Liver (tissue), 8 donors: ENCODE measurements at regions not wholly inside any gene's neighbourhood (a gene's known extent, or its start where the extent isn't known, plus 50 kb on each side); places are given as distances from the start of the nearest gene placed in this dataset.

ENCODE experiments used
- DNase-seq: peaks from one replicate; pipeline ENCODE4 v3.0.0-alpha.2; 2017; ENCODE audit warnings: low spot score
- H3K27ac ChIP-seq, 2 donors: one replicate each; pipeline ENCODE4 v1.7.0; 2013; ENCODE audit warnings: inconsistent platforms in 2 of 2, low read length in 2 of 2, control low read depth in 1 of 2, low read depth in 1 of 2, mild to moderate bottlenecking in 1 of 2
- H3K27me3 ChIP-seq, 4 donors: one replicate each; pipeline versions ENCODE4 v1.6.1 to v1.7.0; 2013; ENCODE audit warnings: low read length in 3 of 4, inconsistent platforms in 1 of 4, mild to moderate bottlenecking in 1 of 4, moderate library complexity in 1 of 4; ENCODE audit not compliant: control insufficient read depth in 4 of 4, insufficient read depth in 4 of 4
- H3K36me3 ChIP-seq, 4 donors: one replicate each; pipeline versions ENCODE4 v1.6.1 to v1.7.0; 2013; ENCODE audit warnings: low read length in 3 of 4, mild to moderate bottlenecking in 3 of 4, low read depth in 1 of 4, moderate library complexity in 1 of 4; ENCODE audit not compliant: control insufficient read depth in 4 of 4, insufficient read depth in 3 of 4
- H3K4me1 ChIP-seq, 4 donors: one replicate each; pipeline versions ENCODE4 v1.6.1 to v1.7.0; 2013; ENCODE audit warnings: low read length in 3 of 4, mild to moderate bottlenecking in 3 of 4, moderate library complexity in 1 of 4; ENCODE audit not compliant: control insufficient read depth in 4 of 4, insufficient read depth in 4 of 4
- H3K4me3 ChIP-seq, 3 donors: one replicate each; pipeline versions ENCODE4 v1.6.1 to v1.7.0; 2013; ENCODE audit warnings: low read length in 3 of 3, control low read depth in 1 of 3, low read depth in 1 of 3, mild to moderate bottlenecking in 1 of 3
- H3K9ac ChIP-seq, 2 donors: one replicate each; pipeline ENCODE4 v1.7.0; 2013; ENCODE audit warnings: low read length in 2 of 2, mild to moderate bottlenecking in 2 of 2, moderate library complexity in 2 of 2, control low read depth in 1 of 2, low read depth in 1 of 2
- H3K9me3 ChIP-seq, 4 donors: one replicate each; pipeline versions ENCODE4 v1.6.1 to v1.7.0; 2013; ENCODE audit warnings: low read length in 3 of 4; ENCODE audit not compliant: control insufficient read depth in 4 of 4
- EGR1 ChIP-seq, 2 donors: IDR thresholded peaks; 2 replicates each; pipeline ENCODE4 v1.6.1; 2016 to 2018; ENCODE audit warnings: antibody characterized with exemption in 2 of 2, low read depth in 2 of 2
- FOXA1 ChIP-seq: IDR thresholded peaks from 2 replicates; pipeline ENCODE4 v1.6.1; 2016; ENCODE audit warnings: antibody characterized with exemption
- FOXA2 ChIP-seq: IDR thresholded peaks from 2 replicates; pipeline ENCODE4 v1.6.1; 2016; ENCODE audit warnings: antibody characterized with exemption
- GABPA ChIP-seq, 2 donors: IDR thresholded peaks in 1 of 2; conservative IDR thresholded peaks in 1 of 2; 2 replicates each; pipeline ENCODE4 v1.6.1; 2016; ENCODE audit warnings: antibody characterized with exemption in 2 of 2, mild to moderate bottlenecking in 1 of 2, moderate library complexity in 1 of 2
- HNF4A ChIP-seq, 2 donors: conservative IDR thresholded peaks; 2 replicates each; pipeline ENCODE4 v1.6.1; 2016; ENCODE audit warnings: antibody characterized with exemption in 2 of 2, mild to moderate bottlenecking in 2 of 2
- HNF4G ChIP-seq: IDR thresholded peaks from 2 replicates; pipeline ENCODE4 v1.6.1; 2016; ENCODE audit warnings: antibody characterized with exemption
- JUND ChIP-seq, 2 donors: IDR thresholded peaks; 2 replicates each; pipeline ENCODE4 v1.6.1; 2016; ENCODE audit warnings: antibody characterized with exemption in 2 of 2
- NR2F2 ChIP-seq: IDR thresholded peaks from 2 replicates; pipeline ENCODE4 v1.6.1; 2016; ENCODE audit warnings: antibody characterized with exemption
- RAD21 ChIP-seq, 2 donors: IDR thresholded peaks; 2 replicates each; pipeline ENCODE4 v1.6.1; 2016; ENCODE audit warnings: antibody characterized with exemption in 2 of 2, mild to moderate bottlenecking in 2 of 2
- RXRA ChIP-seq, 2 donors: IDR thresholded peaks; 2 replicates each; pipeline ENCODE4 v1.6.1; 2017 to 2018; ENCODE audit warnings: antibody characterized with exemption in 2 of 2, mild to moderate bottlenecking in 1 of 2
- SP1 ChIP-seq: IDR thresholded peaks from 2 replicates; pipeline ENCODE4 v1.6.1; 2018; ENCODE audit warnings: antibody characterized with exemption, mild to moderate bottlenecking
- TAF1 ChIP-seq: conservative IDR thresholded peaks from 2 replicates; pipeline ENCODE4 v1.6.1; 2016; ENCODE audit warnings: antibody characterized with exemption, mild to moderate bottlenecking
- WGBS: extraction: QIAGEN DNeasy Blood & Tissue Kit; methylation state at CpG from one replicate; pipeline ENCODE4 v1.1.7; 2013; 5-methylcytosine and 5-hydroxymethylcytosine counted together
- TF ChIP-seq, protein P1 (sequence below): IDR thresholded peaks from 2 replicates; pipeline ENCODE4 v1.6.1; 2016; ENCODE audit warnings: antibody characterized with exemption
- TF ChIP-seq, protein P2 (sequence below): fragments of 150-350 bp; IDR thresholded peaks from 2 replicates; pipeline ENCODE4 v1.5.1; 2017; ENCODE audit warnings: improper control_type of control experiment, low read depth, low read length; ENCODE audit not compliant: missing input control
- TF ChIP-seq, protein P3 (sequence below): IDR thresholded peaks from 2 replicates; pipeline ENCODE4 v1.6.1; 2016; ENCODE audit warnings: antibody characterized with exemption, mild to moderate bottlenecking
- TF ChIP-seq, protein P4 (sequence below): IDR thresholded peaks from 2 replicates; pipeline ENCODE4 v1.6.1; 2016; ENCODE audit warnings: antibody characterized with exemption
- TF ChIP-seq, protein P5 (sequence below): IDR thresholded peaks from 2 replicates; pipeline ENCODE4 v1.6.1; 2016; ENCODE audit warnings: antibody characterized with exemption
- donor health status: healthy.
- donor health status: healthy.
- donor health status: healthy.
- donor health status: healthy.
- donor health status: healthy.

DNA sequence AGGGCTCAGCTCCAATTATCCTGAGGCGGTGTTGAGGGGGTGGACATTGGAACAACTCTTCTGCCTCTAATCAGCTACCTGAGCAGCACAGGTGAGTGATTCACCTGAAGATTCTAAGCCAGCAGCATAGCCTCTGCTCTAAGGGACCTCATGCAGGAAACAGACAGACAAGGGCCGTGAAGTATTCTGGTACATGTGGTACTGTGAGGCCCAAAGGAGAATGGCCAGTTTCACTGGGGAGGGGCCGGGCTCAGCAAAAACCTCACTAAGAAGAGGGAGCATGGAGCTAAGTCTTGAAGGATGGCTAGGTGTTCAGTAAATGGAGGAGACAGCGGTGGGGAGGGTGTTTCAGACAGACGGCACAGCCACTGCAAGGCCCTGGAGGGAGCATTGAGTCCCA is 58.5 kb upstream of the CCDC167 start:
- DNase-seq = no peak
- no peak overlapping the region for H3K27ac ChIP-seq
- TF ChIP-seq HNF4A (conservative IDR thresholded peaks at IDR 0.05) = no peak
- TF ChIP-seq, protein P1, sequence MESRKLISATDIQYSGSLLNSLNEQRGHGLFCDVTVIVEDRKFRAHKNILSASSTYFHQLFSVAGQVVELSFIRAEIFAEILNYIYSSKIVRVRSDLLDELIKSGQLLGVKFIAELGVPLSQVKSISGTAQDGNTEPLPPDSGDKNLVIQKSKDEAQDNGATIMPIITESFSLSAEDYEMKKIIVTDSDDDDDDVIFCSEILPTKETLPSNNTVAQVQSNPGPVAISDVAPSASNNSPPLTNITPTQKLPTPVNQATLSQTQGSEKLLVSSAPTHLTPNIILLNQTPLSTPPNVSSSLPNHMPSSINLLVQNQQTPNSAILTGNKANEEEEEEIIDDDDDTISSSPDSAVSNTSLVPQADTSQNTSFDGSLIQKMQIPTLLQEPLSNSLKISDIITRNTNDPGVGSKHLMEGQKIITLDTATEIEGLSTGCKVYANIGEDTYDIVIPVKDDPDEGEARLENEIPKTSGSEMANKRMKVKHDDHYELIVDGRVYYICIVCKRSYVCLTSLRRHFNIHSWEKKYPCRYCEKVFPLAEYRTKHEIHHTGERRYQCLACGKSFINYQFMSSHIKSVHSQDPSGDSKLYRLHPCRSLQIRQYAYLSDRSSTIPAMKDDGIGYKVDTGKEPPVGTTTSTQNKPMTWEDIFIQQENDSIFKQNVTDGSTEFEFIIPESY = no peak
- TF ChIP-seq FOXA1 = no peak
- TF ChIP-seq, protein P2, sequence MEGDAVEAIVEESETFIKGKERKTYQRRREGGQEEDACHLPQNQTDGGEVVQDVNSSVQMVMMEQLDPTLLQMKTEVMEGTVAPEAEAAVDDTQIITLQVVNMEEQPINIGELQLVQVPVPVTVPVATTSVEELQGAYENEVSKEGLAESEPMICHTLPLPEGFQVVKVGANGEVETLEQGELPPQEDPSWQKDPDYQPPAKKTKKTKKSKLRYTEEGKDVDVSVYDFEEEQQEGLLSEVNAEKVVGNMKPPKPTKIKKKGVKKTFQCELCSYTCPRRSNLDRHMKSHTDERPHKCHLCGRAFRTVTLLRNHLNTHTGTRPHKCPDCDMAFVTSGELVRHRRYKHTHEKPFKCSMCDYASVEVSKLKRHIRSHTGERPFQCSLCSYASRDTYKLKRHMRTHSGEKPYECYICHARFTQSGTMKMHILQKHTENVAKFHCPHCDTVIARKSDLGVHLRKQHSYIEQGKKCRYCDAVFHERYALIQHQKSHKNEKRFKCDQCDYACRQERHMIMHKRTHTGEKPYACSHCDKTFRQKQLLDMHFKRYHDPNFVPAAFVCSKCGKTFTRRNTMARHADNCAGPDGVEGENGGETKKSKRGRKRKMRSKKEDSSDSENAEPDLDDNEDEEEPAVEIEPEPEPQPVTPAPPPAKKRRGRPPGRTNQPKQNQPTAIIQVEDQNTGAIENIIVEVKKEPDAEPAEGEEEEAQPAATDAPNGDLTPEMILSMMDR = no peak
- TF ChIP-seq EGR1 (IDR thresholded peaks at IDR 0.05; ENCODE audit: low read depth in 2 of 2) = no peak
- TF ChIP-seq NR2F2 = no peak
- TF ChIP-seq RXRA (IDR thresholded peaks at IDR 0.05) = no peak
- TF ChIP-seq, protein P3, sequence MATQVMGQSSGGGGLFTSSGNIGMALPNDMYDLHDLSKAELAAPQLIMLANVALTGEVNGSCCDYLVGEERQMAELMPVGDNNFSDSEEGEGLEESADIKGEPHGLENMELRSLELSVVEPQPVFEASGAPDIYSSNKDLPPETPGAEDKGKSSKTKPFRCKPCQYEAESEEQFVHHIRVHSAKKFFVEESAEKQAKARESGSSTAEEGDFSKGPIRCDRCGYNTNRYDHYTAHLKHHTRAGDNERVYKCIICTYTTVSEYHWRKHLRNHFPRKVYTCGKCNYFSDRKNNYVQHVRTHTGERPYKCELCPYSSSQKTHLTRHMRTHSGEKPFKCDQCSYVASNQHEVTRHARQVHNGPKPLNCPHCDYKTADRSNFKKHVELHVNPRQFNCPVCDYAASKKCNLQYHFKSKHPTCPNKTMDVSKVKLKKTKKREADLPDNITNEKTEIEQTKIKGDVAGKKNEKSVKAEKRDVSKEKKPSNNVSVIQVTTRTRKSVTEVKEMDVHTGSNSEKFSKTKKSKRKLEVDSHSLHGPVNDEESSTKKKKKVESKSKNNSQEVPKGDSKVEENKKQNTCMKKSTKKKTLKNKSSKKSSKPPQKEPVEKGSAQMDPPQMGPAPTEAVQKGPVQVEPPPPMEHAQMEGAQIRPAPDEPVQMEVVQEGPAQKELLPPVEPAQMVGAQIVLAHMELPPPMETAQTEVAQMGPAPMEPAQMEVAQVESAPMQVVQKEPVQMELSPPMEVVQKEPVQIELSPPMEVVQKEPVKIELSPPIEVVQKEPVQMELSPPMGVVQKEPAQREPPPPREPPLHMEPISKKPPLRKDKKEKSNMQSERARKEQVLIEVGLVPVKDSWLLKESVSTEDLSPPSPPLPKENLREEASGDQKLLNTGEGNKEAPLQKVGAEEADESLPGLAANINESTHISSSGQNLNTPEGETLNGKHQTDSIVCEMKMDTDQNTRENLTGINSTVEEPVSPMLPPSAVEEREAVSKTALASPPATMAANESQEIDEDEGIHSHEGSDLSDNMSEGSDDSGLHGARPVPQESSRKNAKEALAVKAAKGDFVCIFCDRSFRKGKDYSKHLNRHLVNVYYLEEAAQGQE = no peak
- no peak for TF ChIP-seq JUND (IDR thresholded peaks at IDR 0.05)
- no peak for TF ChIP-seq RAD21 (IDR thresholded peaks at IDR 0.05)
- TF ChIP-seq, protein P4, sequence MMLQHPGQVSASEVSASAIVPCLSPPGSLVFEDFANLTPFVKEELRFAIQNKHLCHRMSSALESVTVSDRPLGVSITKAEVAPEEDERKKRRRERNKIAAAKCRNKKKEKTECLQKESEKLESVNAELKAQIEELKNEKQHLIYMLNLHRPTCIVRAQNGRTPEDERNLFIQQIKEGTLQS = no peak
- TF ChIP-seq SP1 = no peak
- no peaks in the 10 kb centered on the region for H3K27me3 ChIP-seq
- H3K36me3 ChIP-seq = no peaks in the 10 kb centered on the region
- 93% methylated on average over 5 of the region's 5 CpGs for WGBS
- no peak overlapping the region for H3K4me3 ChIP-seq
- peaks cover 0 to 3% (median 0%) of the 10 kb centered on the region in 4 donors for H3K9me3 ChIP-seq
- H3K4me1 ChIP-seq = no peaks in the 10 kb centered on the region
- no peak overlapping the region for H3K9ac ChIP-seq

DNA sequence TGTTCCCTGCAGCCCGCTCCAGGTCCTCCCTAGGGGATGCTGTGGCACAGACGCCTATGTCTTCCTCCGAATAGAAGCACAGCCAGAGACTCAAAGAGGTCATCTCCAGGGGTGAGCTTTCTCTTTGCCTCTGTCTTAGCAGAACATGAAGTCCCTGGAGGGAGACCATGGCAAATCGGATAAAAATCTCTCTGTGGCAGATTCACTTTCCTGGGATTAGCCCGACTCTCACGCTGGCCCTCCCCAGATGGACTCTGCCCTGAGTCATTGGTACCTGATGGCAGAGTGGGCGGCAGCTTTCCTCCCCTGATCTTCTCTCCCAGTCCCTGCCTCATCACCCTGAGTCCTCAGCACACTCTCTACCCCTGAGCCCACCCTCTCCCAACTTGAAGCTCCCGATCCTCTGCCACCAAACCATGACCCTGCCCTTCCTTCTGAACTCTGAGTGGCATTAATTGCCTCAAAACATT is 58.0 kb upstream of the CCDC167 start:
- H3K4me1 ChIP-seq = no peaks in the 10 kb centered on the region
- no peak overlapping the region for H3K9ac ChIP-seq
- H3K27ac ChIP-seq = no peak overlapping the region
- WGBS = 82% methylated on average over 8 of the region's 8 CpGs
- H3K36me3 ChIP-seq = no peaks in the 10 kb centered on the region
- H3K4me3 ChIP-seq = no peak overlapping the region
- no peak for DNase-seq
- H3K27me3 ChIP-seq = no peaks in the 10 kb centered on the region
- TF ChIP-seq, protein P3 = no peak
- TF ChIP-seq, protein P4 = no peak
- no peak for TF ChIP-seq FOXA1
- TF ChIP-seq RXRA (IDR thresholded peaks at IDR 0.05) = no peak
- TF ChIP-seq NR2F2 = no peak
- no peak for TF ChIP-seq HNF4A (conservative IDR thresholded peaks at IDR 0.05)
- TF ChIP-seq FOXA2 = no peak
- TF ChIP-seq, protein P5, sequence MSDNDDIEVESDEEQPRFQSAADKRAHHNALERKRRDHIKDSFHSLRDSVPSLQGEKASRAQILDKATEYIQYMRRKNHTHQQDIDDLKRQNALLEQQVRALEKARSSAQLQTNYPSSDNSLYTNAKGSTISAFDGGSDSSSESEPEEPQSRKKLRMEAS = no peak
- TF ChIP-seq EGR1 (IDR thresholded peaks at IDR 0.05; ENCODE audit: low read depth in 2 of 2) = no peak
- no peak for TF ChIP-seq JUND (IDR thresholded peaks at IDR 0.05)
- no peak for TF ChIP-seq TAF1
- TF ChIP-seq RAD21 (IDR thresholded peaks at IDR 0.05) = no peak
- TF ChIP-seq HNF4G = no peak
- TF ChIP-seq GABPA (IDR thresholded peaks at IDR 0.05 in 1 of 2, conservative IDR thresholded peaks at IDR 0.05 in 1 of 2) = no peak
- H3K9me3 ChIP-seq = peaks cover 0 to 3% (median 0%) of the 10 kb centered on the region in 4 donors
